ENCODE measurements at regions not wholly inside any gene's neighbourhood (a gene's known extent, or its start where the extent isn't known, plus 50 kb on each side); places are given as distances from the start of the nearest gene placed in this dataset.

DNA sequence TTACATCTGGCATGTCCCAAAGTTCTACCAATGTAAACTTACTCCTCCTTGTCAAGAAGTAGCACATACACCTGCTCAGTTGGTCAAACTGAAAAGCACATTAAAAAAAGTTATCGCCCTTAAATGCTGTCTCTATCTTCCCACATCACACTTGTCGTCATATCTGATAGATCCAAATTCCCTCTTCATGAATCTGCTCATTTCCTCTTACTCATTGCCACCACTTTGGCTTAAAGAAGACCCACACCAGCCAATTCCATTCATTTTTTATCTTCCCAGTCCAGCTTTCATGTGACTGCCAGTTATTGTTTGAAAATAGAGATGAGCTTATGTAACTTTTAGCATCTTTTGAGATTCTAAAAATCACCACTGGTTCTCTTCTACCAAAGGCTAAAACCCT, 305.9 kb upstream of the MTNR1B start:
- DNase-seq: no peak
- H3K9me3 ChIP-seq: no peaks in the 10 kb centered on the region
- TF ChIP-seq, protein P1, sequence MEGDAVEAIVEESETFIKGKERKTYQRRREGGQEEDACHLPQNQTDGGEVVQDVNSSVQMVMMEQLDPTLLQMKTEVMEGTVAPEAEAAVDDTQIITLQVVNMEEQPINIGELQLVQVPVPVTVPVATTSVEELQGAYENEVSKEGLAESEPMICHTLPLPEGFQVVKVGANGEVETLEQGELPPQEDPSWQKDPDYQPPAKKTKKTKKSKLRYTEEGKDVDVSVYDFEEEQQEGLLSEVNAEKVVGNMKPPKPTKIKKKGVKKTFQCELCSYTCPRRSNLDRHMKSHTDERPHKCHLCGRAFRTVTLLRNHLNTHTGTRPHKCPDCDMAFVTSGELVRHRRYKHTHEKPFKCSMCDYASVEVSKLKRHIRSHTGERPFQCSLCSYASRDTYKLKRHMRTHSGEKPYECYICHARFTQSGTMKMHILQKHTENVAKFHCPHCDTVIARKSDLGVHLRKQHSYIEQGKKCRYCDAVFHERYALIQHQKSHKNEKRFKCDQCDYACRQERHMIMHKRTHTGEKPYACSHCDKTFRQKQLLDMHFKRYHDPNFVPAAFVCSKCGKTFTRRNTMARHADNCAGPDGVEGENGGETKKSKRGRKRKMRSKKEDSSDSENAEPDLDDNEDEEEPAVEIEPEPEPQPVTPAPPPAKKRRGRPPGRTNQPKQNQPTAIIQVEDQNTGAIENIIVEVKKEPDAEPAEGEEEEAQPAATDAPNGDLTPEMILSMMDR (IDR thresholded peaks at IDR 0.05): no peak
- no peak for TF ChIP-seq POLR2A (IDR thresholded peaks at IDR 0.05)

DNA sequence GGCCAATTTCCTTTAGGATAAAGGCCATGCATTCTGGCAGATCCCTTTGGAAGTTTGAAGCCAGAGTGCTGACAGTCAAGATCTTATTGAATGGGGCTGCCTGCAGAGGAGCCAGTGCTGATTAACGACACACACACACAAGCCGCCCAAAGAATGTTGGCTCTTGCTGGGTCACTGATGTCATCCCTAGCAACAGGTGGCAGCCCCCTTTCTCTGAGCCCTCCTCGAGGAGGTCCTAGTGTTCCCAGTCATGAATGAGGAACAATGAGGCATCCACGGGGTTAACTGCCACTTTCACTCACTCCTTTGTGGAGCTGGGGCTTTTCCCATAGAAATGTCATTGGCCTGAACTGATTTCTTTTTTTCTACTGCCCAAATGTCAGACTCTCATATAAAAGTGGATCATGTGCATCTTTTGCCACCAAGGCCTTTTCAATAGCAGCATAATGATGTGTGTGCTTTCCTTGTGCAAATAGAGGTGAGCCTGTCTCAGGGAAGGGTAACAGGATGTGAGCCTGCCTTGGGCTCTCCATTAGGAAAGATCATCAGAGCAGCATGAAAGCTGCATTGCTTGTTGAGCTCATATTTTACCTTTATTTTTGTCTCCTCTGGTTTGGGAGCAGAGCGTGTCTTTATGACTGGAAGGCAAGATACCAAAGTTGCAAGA, 301.8 kb upstream of the MTNR1B start:
- Histone ChIP-seq H3K36me3 (no peaks in the 10 kb centered on the region), H3K9me3 (no peaks in the 10 kb centered on the region), H3K4me1 (no peaks in the 10 kb centered on the region), H3K27me3 (no peaks in the 10 kb centered on the region), H3K27ac (no peak overlapping the region), H3K4me3 (no peak overlapping the region)
- DNase-seq: no peak
- TF ChIP-seq, protein P1 (IDR thresholded peaks at IDR 0.05): no peak
- TF ChIP-seq POLR2A (IDR thresholded peaks at IDR 0.05): no peak

More for the DNA sequence above, 305.9 kb upstream of the MTNR1B start:
- Histone ChIP-seq H3K27ac (no peak overlapping the region), H3K4me1 (no peaks in the 10 kb centered on the region), H3K4me3 (no peak overlapping the region), H3K36me3 (no peaks in the 10 kb centered on the region), H3K27me3 (no peaks in the 10 kb centered on the region)

DNA sequence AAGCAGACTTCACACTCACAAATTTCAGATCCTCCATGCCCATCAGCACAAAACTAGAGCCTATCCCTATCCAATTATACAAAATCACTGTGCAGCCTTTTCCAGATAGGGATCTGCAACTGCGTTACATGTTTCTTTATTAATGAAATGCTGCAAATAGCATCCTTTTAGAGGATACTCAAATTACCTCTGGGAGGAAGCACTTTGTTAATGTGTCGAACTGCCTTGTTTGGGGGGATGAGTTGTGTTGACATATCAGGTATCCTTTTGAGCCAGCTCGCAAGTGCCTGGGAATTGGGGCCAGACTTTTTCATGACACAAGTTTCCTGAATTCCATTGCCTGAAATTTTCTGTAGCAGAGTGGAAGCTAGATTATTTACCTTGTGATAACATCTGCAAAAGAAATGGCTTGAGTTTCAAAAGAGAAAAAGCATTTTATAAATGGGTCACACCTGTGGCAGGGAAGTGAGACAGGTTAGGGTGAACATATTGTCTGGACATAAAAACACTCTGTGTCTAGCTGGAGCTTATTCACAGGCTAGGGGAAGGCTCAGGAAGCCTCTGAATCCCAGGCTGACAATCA, 299.1 kb upstream of the MTNR1B start:
- Histone ChIP-seq H3K27ac (no peak overlapping the region), H3K4me3 (no peak overlapping the region), H3K9me3 (no peaks in the 10 kb centered on the region), H3K4me1 (no peaks in the 10 kb centered on the region), H3K27me3 (no peaks in the 10 kb centered on the region), H3K36me3 (no peaks in the 10 kb centered on the region)
- no peak for DNase-seq
- TF ChIP-seq, protein P1 (IDR thresholded peaks at IDR 0.05): no peak
- TF ChIP-seq POLR2A (IDR thresholded peaks at IDR 0.05): no peak

DNA sequence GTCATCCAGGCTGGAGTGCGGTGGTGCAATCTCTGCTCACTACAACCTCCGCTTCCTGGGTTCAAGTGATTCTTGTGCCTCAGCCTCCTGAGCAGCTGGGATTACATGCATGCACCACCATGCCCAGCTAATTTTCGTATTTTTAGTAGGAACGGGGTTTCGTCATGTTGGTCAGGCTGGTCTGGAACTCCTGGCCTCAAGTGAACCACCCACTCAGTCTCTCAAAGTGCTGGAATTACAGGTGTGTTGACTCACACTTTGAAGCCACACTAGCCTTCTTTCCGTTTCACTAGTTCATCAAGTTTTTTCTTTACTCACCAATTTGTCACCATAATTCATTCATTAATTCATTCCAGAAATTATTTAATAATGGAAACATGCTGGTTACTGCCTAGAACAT, 298.4 kb upstream of the MTNR1B start:
- TF ChIP-seq, protein P1 (IDR thresholded peaks at IDR 0.05): no peak
- TF ChIP-seq POLR2A (IDR thresholded peaks at IDR 0.05): no peak
- H3K4me1 ChIP-seq: no peaks in the 10 kb centered on the region

DNA sequence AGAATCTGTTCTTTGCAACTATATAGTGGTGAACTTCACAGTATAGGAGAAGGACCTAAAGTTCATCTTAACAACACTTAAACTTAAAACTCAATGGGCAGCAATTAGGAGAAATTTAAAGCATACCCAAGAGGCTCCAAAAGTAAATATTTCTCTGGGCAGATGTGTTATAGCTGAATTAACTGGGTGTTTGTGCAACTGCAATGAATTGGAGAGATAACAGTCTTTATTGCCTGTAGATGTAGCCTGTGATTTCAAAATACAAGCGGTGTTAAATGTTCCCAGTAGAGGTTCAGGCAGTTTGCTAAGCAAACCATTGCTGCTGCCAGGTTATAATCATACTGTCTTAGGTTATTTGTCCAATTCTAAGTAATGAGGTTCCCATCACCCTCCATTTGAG, 294.1 kb upstream of the MTNR1B start:
- no peaks in the 10 kb centered on the region for H3K36me3 ChIP-seq
- H3K27ac ChIP-seq: no peak overlapping the region
- H3K4me1 ChIP-seq: no peaks in the 10 kb centered on the region
- H3K27me3 ChIP-seq: no peaks in the 10 kb centered on the region
- H3K9me3 ChIP-seq: no peaks in the 10 kb centered on the region
- no peak for TF ChIP-seq POLR2A (IDR thresholded peaks at IDR 0.05)
- TF ChIP-seq, protein P1 (IDR thresholded peaks at IDR 0.05): no peak
- DNase-seq: no peak
- H3K4me3 ChIP-seq: no peak overlapping the region

More for the DNA sequence above, 298.4 kb upstream of the MTNR1B start:
- Histone ChIP-seq H3K27me3 (no peaks in the 10 kb centered on the region), H3K4me3 (no peak overlapping the region), H3K9me3 (no peaks in the 10 kb centered on the region), H3K27ac (no peak overlapping the region), H3K36me3 (no peaks in the 10 kb centered on the region)
- no peak for DNase-seq

All from Peyer's patch (tissue), 4 donors.